Neural progenitor cell (in vitro differentiated cells): ENCODE measurements at regions not wholly inside any gene's neighbourhood (a gene's known extent, or its start where the extent isn't known, plus 50 kb on each side); places are given as distances from the start of the nearest gene placed in this dataset.

Experiments used
- DNase-seq: peaks from one replicate; pipeline ENCODE4 v3.0.0-alpha.2; 2016; ENCODE audit warnings: low spot score
- H2AFZ ChIP-seq: fragments of 200-600 bp; sonication (generic); replicated peaks from 2 replicates; pipeline ENCODE4 v1.6.1; 2016; ENCODE audit warnings: antibody characterized with exemption
- H3F3A ChIP-seq: fragments of 200-600 bp; sonication (generic); 2 replicates; pipeline ENCODE4 v1.6.1; 2016; ENCODE audit warnings: antibody characterized with exemption, low read depth
- H3K27ac ChIP-seq: fragments of 200-600 bp; sonication (generic); 2 replicates; pipeline ENCODE4 v1.5.1; 2016; ENCODE audit warnings: mild to moderate bottlenecking
- H3K27me3 ChIP-seq: fragments of 200-600 bp; sonication (generic); 2 replicates; pipeline ENCODE4 v1.6.1; 2016; ENCODE audit warnings: mild to moderate bottlenecking, moderate library complexity
- H3K36me3 ChIP-seq: fragments of 200-600 bp; sonication (generic); 2 replicates; pipeline ENCODE4 v1.5.1; 2016
- H3K4me1 ChIP-seq: fragments of 200-600 bp; sonication (generic); 2 replicates; pipeline ENCODE4 v1.6.1; 2016; ENCODE audit warnings: mixed run types
- H3K4me2 ChIP-seq: fragments of 200-600 bp; sonication (generic); 2 replicates; pipeline ENCODE4 v1.6.1; 2016
- H3K4me3 ChIP-seq: fragments of 200-600 bp; sonication (generic); 2 replicates; pipeline ENCODE4 v1.5.1; 2016
- H3K79me2 ChIP-seq: fragments of 200-600 bp; sonication (generic); 2 replicates; pipeline ENCODE4 v1.6.1; 2016; ENCODE audit warnings: low read depth
- H3K9ac ChIP-seq: fragments of 200-600 bp; sonication (generic); 2 replicates; pipeline ENCODE4 v1.6.1; 2016
- H3K9me3 ChIP-seq: fragments of 200-600 bp; sonication (generic); 2 replicates; pipeline ENCODE4 v1.5.1; 2016; ENCODE audit warnings: low read depth
- H4K20me1 ChIP-seq: fragments of 200-600 bp; sonication (generic); 2 replicates; pipeline ENCODE4 v1.6.1; 2016; ENCODE audit warnings: low read depth
- H3K27ac Mint-ChIP-seq: 3 replicates; pipeline ENCODE4 v1.8.0; 2021; ENCODE audit warnings: mixed read lengths
- H3K27me3 Mint-ChIP-seq: 2 replicates; pipeline ENCODE4 v1.8.0; 2022; ENCODE audit warnings: low read depth, mild to moderate bottlenecking, inconsistent platforms, moderate library complexity, mixed read lengths; ENCODE audit not compliant: insufficient read depth
- H3K36me3 Mint-ChIP-seq: 3 replicates; pipeline ENCODE4 v1.8.0; 2021; ENCODE audit warnings: mixed read lengths
- H3K4me1 Mint-ChIP-seq: 3 replicates; pipeline ENCODE4 v1.8.0; 2021; ENCODE audit warnings: mixed read lengths
- H3K4me3 Mint-ChIP-seq: 3 replicates; pipeline ENCODE4 v1.8.0; 2021; ENCODE audit warnings: mild to moderate bottlenecking, moderate library complexity, mixed read lengths
- H3K9me3 Mint-ChIP-seq: 3 replicates; pipeline ENCODE4 v1.8.0; 2020; ENCODE audit warnings: mixed read lengths
- CTCF ChIP-seq: fragments of 200-600 bp; sonication (generic); IDR thresholded peaks from 2 replicates; pipeline ENCODE4 v1.5.1; 2017; ENCODE audit warnings: antibody characterized with exemption, mild to moderate bottlenecking
- EZH2 ChIP-seq: fragments of 200-600 bp; sonication (generic); IDR thresholded peaks from 2 replicates; pipeline ENCODE4 v1.6.1; 2017; ENCODE audit warnings: antibody characterized with exemption, mild to moderate bottlenecking, moderate library complexity
- EZH2phosphoT487 ChIP-seq: fragments of 200-600 bp; sonication (generic); IDR thresholded peaks from 2 replicates; pipeline ENCODE4 v1.6.1; 2017; ENCODE audit warnings: antibody characterized with exemption

GRCh38 chr16:49158029-49158642, 123.5 kb downstream of the CBLN1 start:
- Mint-ChIP-seq H3K27me3 (no peaks in the 10 kb centered on the region), H3K9me3 (peaks cover 2% of the 10 kb centered on the region), H3K4me3 (no peak overlapping the region), H3K27ac (no peak overlapping the region), H3K4me1 (no peaks in the 10 kb centered on the region), H3K36me3 (no peaks in the 10 kb centered on the region)
- Histone ChIP-seq H3K4me1 (no peaks in the 10 kb centered on the region), H3K27me3 (no peaks in the 10 kb centered on the region), H3K4me2 (no peak overlapping the region), H3F3A (no peaks in the 10 kb centered on the region), H3K79me2 (no peaks in the 10 kb centered on the region), H3K9me3 (peaks cover 3% of the 10 kb centered on the region), H3K27ac (no peak overlapping the region), H3K36me3 (no peaks in the 10 kb centered on the region), H3K9ac (no peak overlapping the region), H2AFZ (no peak overlapping the region), H4K20me1 (peaks cover 10% of the 10 kb centered on the region), H3K4me3 (no peak overlapping the region)
- peak; percentile 91 for DNase-seq
- TF ChIP-seq EZH2 (no peak), CTCF (no peak), EZH2phosphoT487 (no peak)

GRCh38 chr16:49150341-49150740, 131.3 kb downstream of the CBLN1 start:
- H3K4me3 Mint-ChIP-seq: no peak overlapping the region
- no peaks in the 10 kb centered on the region for H3F3A ChIP-seq
- H3K4me1 Mint-ChIP-seq: peaks cover 9% of the 10 kb centered on the region
- H3K4me1 ChIP-seq: no peaks in the 10 kb centered on the region
- no peaks in the 10 kb centered on the region for H3K36me3 Mint-ChIP-seq
- no peak for DNase-seq
- H3K9ac ChIP-seq: no peak overlapping the region
- H3K4me2 ChIP-seq: no peak overlapping the region
- peaks cover 3% of the 10 kb centered on the region for H3K9me3 ChIP-seq
- H3K27ac Mint-ChIP-seq: no peak overlapping the region
- no peaks in the 10 kb centered on the region for H4K20me1 ChIP-seq
- TF ChIP-seq CTCF (no peak), EZH2 (no peak), EZH2phosphoT487 (no peak)
- no peaks in the 10 kb centered on the region for H3K36me3 ChIP-seq
- no peak overlapping the region for H3K4me3 ChIP-seq
- peaks cover 2% of the 10 kb centered on the region for H3K9me3 Mint-ChIP-seq
- H3K27me3 Mint-ChIP-seq: no peaks in the 10 kb centered on the region
- no peaks in the 10 kb centered on the region for H3K79me2 ChIP-seq
- no peak overlapping the region for H2AFZ ChIP-seq
- no peaks in the 10 kb centered on the region for H3K27me3 ChIP-seq
- no peak overlapping the region for H3K27ac ChIP-seq

- no peaks in the 10 kb centered on the region for H3K79me2 ChIP-seq
- H2AFZ ChIP-seq: no peak overlapping the region
- no peak overlapping the region for H3K9ac ChIP-seq
- H3K27ac ChIP-seq: no peak overlapping the region
- no peaks in the 10 kb centered on the region for H3K27me3 Mint-ChIP-seq
- H3K4me2 ChIP-seq: no peak overlapping the region
- no peaks in the 10 kb centered on the region for H3F3A ChIP-seq
- H3K4me3 Mint-ChIP-seq: no peak overlapping the region
- no peaks in the 10 kb centered on the region for H4K20me1 ChIP-seq
- H3K9me3 Mint-ChIP-seq: no peaks in the 10 kb centered on the region
- no peak for DNase-seq
- no peaks in the 10 kb centered on the region for H3K27me3 ChIP-seq
- no peak for TF ChIP-seq EZH2phosphoT487
- no peak for TF ChIP-seq EZH2
- TF ChIP-seq CTCF: no peak
- H3K36me3 ChIP-seq: no peaks in the 10 kb centered on the region
- no peak overlapping the region for H3K27ac Mint-ChIP-seq
- no peaks in the 10 kb centered on the region for H3K9me3 ChIP-seq
- no peak overlapping the region for H3K4me3 ChIP-seq
- no peaks in the 10 kb centered on the region for H3K36me3 Mint-ChIP-seq
- peaks cover 9% of the 10 kb centered on the region for H3K4me1 Mint-ChIP-seq
- no peaks in the 10 kb centered on the region for H3K4me1 ChIP-seq
Measured at GRCh38 chr16:49148410-49148809, 133.2 kb downstream of the CBLN1 start.
